ENCODE measurements at regions not wholly inside any gene's neighbourhood (a gene's known extent, or its start where the extent isn't known, plus 50 kb on each side); places are given as distances from the start of the nearest gene placed in this dataset.

DNA sequence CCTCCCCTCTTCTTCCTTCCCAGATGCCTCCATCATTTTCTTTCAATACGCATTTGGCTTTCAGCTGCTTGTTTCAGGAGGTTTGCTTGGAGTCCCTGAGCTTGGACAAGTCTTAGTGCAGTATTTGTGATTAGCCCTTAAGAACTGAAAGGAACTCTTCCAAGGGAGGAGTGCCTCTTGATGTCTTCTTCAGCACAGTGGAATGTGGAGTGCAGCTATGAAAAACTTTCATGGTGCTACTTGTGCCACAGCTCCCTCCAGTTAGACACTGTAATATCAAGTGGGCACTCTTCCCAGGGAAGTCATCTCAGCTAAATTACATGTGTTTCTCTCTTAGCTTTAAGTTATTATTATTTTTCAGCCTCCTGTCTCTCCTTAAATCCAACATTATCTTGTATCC, 173.1 kb downstream of the NECTIN3 start:
- DNase-seq, result no peak

DNA sequence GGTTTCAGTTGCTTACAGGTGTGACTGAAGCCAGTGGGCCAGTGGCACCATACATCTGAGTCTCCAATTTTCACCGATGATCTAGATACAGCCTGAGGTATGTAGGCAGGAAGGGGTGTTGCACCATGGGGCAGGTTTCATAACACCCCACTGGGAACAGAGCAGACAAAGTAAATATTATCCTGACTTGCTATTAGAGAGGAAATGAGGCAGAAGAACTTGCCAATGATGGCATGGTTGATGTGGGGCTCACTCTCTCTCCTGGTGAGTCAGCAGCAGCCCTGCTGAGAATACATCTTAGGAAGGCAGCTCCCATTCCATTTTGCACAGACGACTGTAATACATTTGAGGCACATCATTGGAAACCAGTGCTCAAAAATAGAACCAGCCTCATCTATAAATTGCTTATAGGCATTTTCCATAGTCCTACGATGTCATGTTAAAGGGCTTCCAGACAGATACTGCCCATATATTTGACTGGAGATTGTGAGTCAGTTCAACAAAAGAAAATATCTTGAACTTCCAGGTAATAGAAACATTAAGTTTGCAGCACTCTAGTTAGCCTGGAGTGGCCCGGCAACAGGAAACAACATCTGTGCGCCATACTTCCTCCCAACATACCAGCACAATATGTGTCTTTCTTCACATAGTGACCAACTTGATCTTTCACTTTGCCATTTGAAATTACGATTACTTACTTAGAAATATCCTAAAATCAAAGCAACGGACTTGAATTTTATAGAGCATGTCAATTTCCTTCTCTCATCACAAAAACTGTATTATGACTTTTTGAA, 175.5 kb downstream of the NECTIN3 start:
- no peak for DNase-seq

GRCh38 chr3:111248406-111248805, 176.8 kb downstream of the NECTIN3 start:
- no peak for DNase-seq

- DNase-seq, result no peak
These were observed 177.8 kb downstream of the NECTIN3 start for GRCh38 chr3:111249421-111249820.

GRCh38 chr3:111252779-111253178, 181.2 kb downstream of the NECTIN3 start:
- no peak for DNase-seq

DNA sequence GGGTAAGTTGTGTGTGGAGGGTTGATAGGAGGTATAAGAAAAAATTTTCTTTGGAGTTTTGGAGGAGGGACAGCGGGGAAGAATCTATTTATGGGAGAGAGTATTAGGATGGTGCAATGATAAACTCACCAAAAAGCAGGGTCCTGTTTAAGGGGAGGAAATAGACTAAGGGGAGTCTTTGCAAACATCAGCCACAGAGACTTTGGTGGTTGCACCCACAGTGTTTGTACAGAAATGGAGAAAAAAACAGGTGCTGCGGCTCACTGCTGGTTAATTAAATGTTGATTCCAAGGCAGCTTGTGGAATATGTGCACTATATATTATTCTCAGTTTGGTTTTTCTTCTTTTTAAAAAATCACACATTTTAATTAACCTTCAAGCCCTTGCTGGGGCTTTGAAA, 182.1 kb downstream of the NECTIN3 start:
- DNase-seq, result no peak

DNA sequence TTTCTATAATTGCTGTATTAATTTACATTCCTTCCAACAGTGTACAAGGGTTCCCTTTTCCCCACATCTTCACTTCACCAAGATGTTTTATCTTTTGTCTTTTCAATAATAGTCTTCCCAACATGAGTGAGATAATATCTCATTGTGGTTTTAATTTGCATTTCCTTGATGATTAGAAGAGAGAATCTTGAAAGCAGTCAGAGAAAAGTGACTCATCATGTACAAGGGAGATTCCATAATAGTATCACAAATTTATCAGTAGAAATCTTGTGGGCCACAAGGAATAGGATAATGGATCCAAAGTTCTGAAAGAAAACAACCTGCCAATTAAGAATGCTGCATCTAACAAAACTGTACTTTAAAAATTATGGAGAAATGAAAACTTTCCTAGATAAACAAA, 189.3 kb downstream of the NECTIN3 start:
- DNase-seq, result no peak

- no peak for DNase-seq
These were observed 198.2 kb downstream of the NECTIN3 start for GRCh38 chr3:111269777-111270176.

DNA sequence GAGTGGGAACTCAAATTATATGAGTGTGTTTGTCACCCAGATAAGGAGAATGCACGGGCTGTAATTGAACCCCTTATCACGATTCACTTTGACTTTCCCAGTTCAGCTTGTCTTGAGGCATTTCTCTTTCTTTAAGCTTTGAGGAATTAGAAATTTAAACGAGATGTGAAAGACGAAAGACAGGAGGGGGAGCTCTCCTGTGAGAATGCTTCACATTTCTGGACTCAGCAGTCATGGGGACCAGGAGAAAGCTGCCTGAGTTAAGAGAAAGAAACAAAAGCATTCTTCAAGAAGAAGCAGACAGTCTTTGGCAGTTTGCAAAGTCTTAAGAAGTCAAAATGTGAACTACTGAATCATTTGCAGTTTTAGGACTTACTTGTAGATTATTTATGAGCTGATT, 205.6 kb downstream of the NECTIN3 start:
- DNase-seq, result no peak

GRCh38 chr3:111278959-111279358, 207.3 kb downstream of the NECTIN3 start:
- no peak for DNase-seq

DNA sequence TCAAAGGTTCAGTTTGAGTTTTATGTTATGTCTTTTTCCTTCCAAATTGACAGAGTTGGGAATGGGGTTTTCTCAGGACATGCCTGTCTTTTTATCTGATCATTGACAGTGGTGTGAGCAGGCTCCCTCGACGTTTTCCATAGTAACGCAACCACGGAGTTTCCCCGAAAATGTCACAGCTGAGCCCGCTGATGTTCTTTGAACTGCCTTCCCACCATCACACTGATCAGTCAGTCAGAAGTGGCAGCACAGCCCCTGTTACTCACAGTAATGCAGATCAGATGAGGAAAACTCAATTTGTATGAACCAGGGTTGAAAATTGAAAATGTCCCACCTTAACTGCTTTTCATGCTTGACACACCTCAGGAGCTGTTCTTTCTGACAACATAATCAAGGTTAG, 210.4 kb downstream of the NECTIN3 start:
- no peak for DNase-seq

DNA sequence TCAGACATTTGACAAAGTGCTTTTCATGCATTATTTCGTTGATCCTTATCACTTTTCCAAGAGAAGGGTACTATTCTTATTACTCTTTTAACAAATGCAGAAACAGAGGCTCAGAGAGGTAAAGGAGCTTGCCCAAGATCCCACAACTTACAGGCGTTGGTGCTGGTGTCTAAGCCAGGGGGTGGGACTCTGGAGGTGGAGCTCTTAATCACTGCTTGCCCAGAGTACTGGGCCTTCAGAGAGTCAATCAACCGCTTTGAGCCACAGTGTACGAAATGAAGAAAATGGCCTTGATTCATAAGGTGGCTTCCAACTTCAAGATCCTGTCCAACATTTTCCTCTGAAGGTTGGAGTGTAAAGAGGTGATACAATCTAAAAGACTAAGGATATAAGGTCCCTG, 211.5 kb downstream of the NECTIN3 start:
- DNase-seq, result no peak

DNA sequence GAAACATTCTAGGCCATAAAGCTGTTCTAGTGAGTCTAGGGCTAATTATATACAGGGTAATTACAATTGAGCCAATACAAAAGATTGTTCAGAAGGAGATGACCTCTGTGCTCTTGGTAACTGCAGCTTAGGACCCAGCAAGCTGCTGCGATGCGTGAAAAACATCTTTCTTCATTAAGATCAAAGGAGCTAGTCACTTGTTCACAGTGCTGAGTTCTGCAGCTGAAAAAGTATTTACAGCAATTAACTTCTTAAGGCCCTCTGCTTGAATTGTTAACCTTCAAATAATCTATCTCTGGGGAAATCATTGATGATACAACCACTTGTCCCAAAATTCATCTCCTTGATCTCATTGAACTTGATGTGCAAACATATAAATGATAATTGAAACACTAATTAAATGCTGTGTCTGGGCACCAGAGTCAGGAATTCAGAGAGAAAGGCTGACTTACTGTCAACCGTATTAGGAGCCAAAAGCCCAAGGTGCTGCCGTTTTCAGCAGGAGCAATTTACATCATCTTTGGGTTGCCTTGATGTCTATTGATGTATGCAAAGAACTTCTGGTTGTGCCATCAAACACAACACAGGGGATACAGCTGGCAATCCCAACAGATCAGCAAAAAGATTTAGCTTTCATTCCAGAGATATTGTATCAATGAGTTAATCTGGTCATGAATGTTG, 213.0 kb downstream of the NECTIN3 start:
- no peak for DNase-seq

DNA sequence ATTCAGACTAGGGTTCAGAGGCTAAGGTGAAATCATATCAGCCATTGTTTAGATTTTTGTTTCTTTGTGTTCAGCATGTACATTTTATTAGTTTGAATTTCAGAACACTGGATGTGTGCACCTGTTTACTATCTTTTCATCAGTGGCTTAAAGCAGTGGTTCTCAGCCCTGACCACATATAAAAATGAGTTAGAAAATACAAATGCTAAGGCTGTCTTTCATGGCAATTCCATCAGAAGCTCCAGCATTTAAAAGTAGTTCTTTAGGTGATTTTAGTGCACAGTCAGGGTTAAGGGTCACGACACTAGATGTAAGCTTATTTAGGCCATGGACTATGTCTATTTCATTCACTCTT, 213.5 kb downstream of the NECTIN3 start:
- DNase-seq, result no peak

DNA sequence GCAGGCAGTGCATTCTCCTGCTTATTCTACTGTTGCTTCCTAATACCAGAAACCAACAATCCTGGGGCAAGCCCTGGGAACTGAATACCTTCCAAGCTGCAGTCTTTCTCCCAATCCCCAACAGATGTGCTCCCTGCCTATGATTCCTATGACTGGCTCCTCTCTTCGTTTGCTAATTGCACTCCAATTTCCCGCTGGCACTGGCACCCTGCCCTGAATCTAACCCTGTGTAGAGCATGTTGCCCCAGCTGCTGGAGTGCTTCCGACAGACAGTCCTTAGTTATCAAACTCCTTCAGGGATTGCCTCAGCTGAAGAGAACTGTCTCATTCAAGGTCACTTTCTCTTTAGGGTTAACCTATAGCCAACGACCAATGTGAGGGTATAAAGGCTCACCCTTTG, 214.1 kb downstream of the NECTIN3 start:
- DNase-seq, result no peak

DNA sequence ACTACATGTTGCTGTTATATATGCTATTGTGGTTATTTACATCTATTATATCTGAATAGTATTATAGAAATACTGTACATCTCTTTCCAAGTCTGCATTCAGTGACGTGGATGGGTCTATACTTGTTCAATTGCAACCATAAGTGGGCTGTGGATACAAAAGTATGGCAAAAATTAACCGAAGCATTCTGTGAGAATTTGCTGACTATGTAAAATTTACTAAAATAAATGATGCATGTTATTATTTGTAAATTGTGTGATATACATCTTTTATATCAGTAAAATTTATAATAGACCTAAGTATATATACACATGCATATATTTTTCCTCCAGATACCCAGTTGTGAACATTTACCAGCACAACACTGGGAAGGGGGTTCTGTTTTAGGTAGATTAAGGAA, 215.1 kb downstream of the NECTIN3 start:
- no peak for DNase-seq

DNA sequence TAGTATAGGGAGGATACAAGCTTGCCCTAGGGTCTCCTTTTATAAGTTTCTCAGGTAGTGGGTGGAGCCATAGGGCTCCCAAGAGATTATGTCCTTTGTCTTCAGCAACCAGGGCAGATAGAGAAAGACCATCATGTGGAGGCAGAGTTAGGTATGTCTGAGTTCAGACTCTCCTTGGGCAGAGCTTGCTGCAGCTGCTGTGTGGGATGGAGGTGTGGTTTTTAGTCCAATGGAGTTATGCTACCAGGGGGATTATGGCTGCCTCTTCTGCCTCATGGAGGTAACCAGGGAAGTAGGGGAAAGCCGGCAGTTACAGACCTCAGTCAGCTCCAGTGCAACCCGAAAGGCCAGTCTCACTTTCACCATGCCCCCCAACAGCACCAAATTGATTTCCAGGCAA, 220.5 kb downstream of the NECTIN3 start:
- no peak for DNase-seq

DNA sequence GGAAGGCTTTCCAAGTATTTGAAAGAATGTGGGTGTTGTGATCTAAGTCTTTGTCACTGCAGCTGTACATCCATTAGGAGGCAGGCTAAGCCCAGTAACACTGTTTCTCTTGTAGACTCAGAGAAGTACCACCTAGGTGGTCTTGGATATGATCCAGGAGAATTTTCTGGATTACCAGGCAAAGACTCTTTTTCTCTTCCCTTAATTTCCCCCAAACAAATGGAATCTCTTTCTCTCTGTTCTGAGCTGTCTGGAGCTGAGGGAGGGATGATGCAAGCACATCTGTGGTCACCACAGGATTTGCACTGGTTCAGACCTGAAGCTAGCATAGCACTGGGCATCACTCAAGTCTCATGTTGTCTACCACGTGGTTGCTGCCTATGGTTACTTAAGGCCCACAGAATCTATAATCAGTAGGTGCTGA, 227.6 kb downstream of the NECTIN3 start:
- no peak for DNase-seq

- no peak for DNase-seq
These were observed 229.7 kb downstream of the NECTIN3 start for GRCh38 chr3:111301238-111301798.

- DNase-seq, result no peak
These were observed 230.4 kb downstream of the NECTIN3 start for GRCh38 chr3:111302063-111302462.

DNA sequence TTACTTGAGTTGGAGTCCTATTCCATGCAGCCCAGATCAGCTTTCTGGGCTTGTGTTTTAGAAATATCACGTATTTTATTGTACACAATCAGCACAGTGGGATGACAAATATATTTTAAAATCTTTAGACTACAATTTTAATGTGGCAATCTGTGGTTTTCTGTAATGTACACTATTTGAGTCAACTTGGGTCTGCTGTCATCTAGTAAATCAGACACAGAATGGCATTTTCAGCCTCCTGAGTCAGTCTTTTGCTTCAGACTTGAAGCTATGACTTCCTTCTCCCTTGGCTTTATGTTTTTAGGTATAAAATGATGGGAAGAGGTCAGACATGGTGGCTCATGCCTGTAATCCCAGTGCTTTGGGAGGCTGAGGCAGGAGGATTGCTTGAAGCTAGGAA, 232.1 kb downstream of the NECTIN3 start:
- DNase-seq, result no peak

- DNase-seq, result no peak
These were observed 234.3 kb upstream of the CD96 start for GRCh38 chr3:111307676-111308075.

GRCh38 chr3:111311126-111311525, 230.9 kb upstream of the CD96 start:
- DNase-seq, result no peak

- DNase-seq, result no peak
These were observed 230.2 kb upstream of the CD96 start for GRCh38 chr3:111311709-111312235.

All from NCI-H1436 (cell line).